ENCODE measurements at regions not wholly inside any gene's neighbourhood (a gene's known extent, or its start where the extent isn't known, plus 50 kb on each side); places are given as distances from the start of the nearest gene placed in this dataset.

DNA sequence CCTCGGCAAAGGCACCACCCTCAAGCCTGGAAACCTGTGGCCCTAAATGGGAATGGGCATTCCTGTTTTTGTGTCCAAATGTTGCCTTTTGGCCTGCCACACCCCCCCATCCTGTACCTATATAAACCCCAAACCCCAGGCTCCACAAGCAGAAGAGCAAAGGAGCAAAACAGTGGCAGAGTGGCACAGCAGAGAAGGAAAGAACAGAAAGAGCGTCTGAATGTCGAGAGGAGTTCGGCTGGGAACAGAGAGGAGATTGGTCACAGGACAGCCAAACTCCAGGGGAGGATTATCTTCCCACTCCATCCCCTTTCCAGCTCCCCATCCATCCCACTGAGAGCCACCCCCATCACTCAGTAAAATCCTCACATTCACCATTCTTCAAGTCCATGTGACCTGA is 58.0 kb upstream of the PREP start:
- DNase-seq, result no peak
- Histone ChIP-seq H3K4me1 (replicated peaks; ENCODE audit: insufficient read depth) (peaks cover 12% of the 10 kb centered on the region), H3K36me3 (ENCODE audit: low read depth) (no peaks in the 10 kb centered on the region), H3K9me3 (ENCODE audit: insufficient read depth, low read depth) (peaks cover 10% of the 10 kb centered on the region; the same call in 1 of the 2 replicates), H3K27ac (no peak overlapping the region), H3K9me2 (ENCODE audit: insufficient read depth) (no peaks in the 10 kb centered on the region), H3K4me2 (no peak overlapping the region), H4K20me1 (ENCODE audit: insufficient read depth) (no peaks in the 10 kb centered on the region), H3K27me3 (ENCODE audit: insufficient read depth, low read depth) (no peaks in the 10 kb centered on the region), H2AFZ (no peak overlapping the region), H3F3A (ENCODE audit: insufficient read depth, low read depth) (no peaks in the 10 kb centered on the region; the same call in 1 of the 2 replicates), H3K4me3 (no peak overlapping the region), H3K79me2 (ENCODE audit: low read depth) (no peaks in the 10 kb centered on the region)
- no TSS peak for BruUV-seq (replicated peaks)
- intact Hi-C loops (cut with micrococcal nuclease; ENCODE audit: unreplicated experiment), result no loop called here
- CTCF ChIA-PET, result interaction anchor here (0.6 kb wide), 1 partner anchor 22 kb away, joined by 4 read pairs; no protein-coding TSS in a partner anchor
- POLR2A ChIA-PET (ENCODE audit: unreplicated experiment), result no interaction called here
- TF ChIP-seq, protein P1, sequence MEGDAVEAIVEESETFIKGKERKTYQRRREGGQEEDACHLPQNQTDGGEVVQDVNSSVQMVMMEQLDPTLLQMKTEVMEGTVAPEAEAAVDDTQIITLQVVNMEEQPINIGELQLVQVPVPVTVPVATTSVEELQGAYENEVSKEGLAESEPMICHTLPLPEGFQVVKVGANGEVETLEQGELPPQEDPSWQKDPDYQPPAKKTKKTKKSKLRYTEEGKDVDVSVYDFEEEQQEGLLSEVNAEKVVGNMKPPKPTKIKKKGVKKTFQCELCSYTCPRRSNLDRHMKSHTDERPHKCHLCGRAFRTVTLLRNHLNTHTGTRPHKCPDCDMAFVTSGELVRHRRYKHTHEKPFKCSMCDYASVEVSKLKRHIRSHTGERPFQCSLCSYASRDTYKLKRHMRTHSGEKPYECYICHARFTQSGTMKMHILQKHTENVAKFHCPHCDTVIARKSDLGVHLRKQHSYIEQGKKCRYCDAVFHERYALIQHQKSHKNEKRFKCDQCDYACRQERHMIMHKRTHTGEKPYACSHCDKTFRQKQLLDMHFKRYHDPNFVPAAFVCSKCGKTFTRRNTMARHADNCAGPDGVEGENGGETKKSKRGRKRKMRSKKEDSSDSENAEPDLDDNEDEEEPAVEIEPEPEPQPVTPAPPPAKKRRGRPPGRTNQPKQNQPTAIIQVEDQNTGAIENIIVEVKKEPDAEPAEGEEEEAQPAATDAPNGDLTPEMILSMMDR (conservative IDR thresholded peaks at IDR 0.05), result no peak
- TF ChIP-seq EZH2 (IDR thresholded peaks at IDR 0.05; ENCODE audit: low read depth), result no peak

DNA sequence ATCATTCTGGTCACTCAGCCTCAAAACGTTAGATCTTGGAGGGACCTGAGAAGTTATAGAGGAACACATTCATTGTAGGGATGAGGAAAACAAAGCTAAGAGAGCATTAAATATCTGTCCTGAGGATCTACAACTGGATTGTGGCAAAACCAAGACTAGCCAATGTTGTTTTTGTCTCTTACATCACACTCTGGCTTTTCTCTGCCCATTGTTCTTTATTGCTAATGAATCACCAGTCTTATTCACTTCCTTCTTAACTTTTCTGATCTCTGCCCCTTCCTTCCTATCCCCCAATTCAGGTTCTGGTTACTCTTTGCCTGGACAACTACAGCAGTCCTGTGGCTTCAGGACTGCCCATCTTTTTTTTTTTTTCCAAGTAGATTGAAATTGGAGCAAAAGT is 57.0 kb upstream of the PREP start:
- CTCF ChIA-PET, result no interaction called here
- DNase-seq, result peak in 1 of 2 experiments; percentile 64
- Histone ChIP-seq H3K9me2 (ENCODE audit: insufficient read depth) (no peaks in the 10 kb centered on the region), H3K79me2 (ENCODE audit: low read depth) (no peaks in the 10 kb centered on the region), H4K20me1 (ENCODE audit: insufficient read depth) (no peaks in the 10 kb centered on the region), H3F3A (ENCODE audit: insufficient read depth, low read depth) (no peaks in the 10 kb centered on the region; the same call in 1 of the 2 replicates), H3K4me1 (replicated peaks; ENCODE audit: insufficient read depth) (peaks cover 12% of the 10 kb centered on the region), H2AFZ (0 out of 2 replicates have a peak overlapping the region, but pooled peaks have one; percentile 5), H3K4me3 (no peak overlapping the region), H3K4me2 (no peak overlapping the region), H3K36me3 (ENCODE audit: low read depth) (no peaks in the 10 kb centered on the region), H3K27ac (peak overlapping the region; percentile 33; the same call in 1 of the 2 replicates), H3K9me3 (ENCODE audit: insufficient read depth, low read depth) (peaks cover 11% of the 10 kb centered on the region; the same call in 1 of the 2 replicates), H3K27me3 (ENCODE audit: insufficient read depth, low read depth) (no peaks in the 10 kb centered on the region)
- no TSS peak for BruUV-seq (replicated peaks)
- intact Hi-C loops (cut with micrococcal nuclease; ENCODE audit: unreplicated experiment), result no loop called here
- POLR2A ChIA-PET (ENCODE audit: unreplicated experiment), result interaction anchor here (0.6 kb wide), 1 partner anchor 813 kb away, joined by 6 read pairs; no protein-coding TSS in a partner anchor
- no peak for TF ChIP-seq EZH2 (IDR thresholded peaks at IDR 0.05; ENCODE audit: low read depth)
- TF ChIP-seq, protein P1 (conservative IDR thresholded peaks at IDR 0.05), result no peak

DNA sequence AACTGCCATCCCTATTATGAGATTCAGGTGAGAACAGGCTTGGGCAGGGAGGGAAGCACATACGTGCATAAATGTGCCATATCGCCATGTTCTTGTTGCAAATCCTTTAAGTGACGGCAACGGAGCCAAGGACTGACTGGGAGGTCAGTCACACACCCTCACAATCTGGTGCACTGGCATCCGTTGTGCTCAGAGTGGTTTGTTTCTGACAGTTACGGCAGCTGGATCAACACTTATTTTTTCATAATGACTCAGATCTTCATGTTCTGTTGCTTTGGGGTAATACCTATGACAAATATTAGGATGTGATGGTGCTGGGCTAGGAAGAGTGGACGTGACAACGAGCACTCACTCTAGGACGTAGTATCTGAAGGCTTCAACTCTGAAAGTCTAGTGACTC is 56.2 kb upstream of the PREP start:
- H3K4me2 ChIP-seq, result no peak overlapping the region
- BruUV-seq (replicated peaks), result no TSS peak
- no peak for DNase-seq
- no peaks in the 10 kb centered on the region for H3K36me3 ChIP-seq (ENCODE audit: low read depth)
- no peaks in the 10 kb centered on the region; the same call in 1 of the 2 replicates for H3F3A ChIP-seq (ENCODE audit: insufficient read depth, low read depth)
- no peaks in the 10 kb centered on the region for H3K9me2 ChIP-seq (ENCODE audit: insufficient read depth)
- H3K79me2 ChIP-seq (ENCODE audit: low read depth), result no peaks in the 10 kb centered on the region
- H3K27ac ChIP-seq, result 0 out of 2 replicates have a peak overlapping the region, but pooled peaks have one; percentile 33
- H4K20me1 ChIP-seq (ENCODE audit: insufficient read depth), result no peaks in the 10 kb centered on the region
- intact Hi-C loops (cut with micrococcal nuclease; ENCODE audit: unreplicated experiment), result no loop called here
- no peak for TF ChIP-seq EZH2 (IDR thresholded peaks at IDR 0.05; ENCODE audit: low read depth)
- no peak overlapping the region for H2AFZ ChIP-seq
- H3K4me3 ChIP-seq, result no peak overlapping the region
- H3K9me3 ChIP-seq (ENCODE audit: insufficient read depth, low read depth), result peaks cover 12% of the 10 kb centered on the region; the same call in 1 of the 2 replicates
- ChIA-PET CTCF (no interaction called here), POLR2A (ENCODE audit: unreplicated experiment) (no interaction called here)
- H3K4me1 ChIP-seq (replicated peaks; ENCODE audit: insufficient read depth), result peaks cover 12% of the 10 kb centered on the region
- no peaks in the 10 kb centered on the region for H3K27me3 ChIP-seq (ENCODE audit: insufficient read depth, low read depth)

DNA sequence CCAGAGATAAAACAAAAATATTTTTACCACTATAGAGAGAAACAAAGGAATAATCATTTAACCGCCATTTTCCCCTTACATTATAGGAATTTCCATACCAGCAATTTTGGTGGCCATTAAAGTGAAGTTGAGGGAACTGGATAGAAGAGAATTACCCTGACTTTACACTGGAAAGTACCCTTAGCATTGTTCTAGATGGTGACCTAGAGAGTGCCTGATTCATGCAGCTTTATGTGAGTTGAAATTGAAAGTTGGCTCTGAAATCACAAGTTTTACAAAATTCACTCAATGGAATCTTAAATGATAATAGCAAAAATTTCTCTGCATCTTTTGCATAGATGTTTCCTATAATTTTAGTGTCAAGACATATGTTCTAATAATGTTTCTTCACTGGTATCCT is 55.7 kb upstream of the PREP start:
- H3K9me2 ChIP-seq (ENCODE audit: insufficient read depth), result no peaks in the 10 kb centered on the region
- DNase-seq, result no peak
- ChIA-PET POLR2A (ENCODE audit: unreplicated experiment) (no interaction called here), CTCF (no interaction called here)
- no peaks in the 10 kb centered on the region for H3K79me2 ChIP-seq (ENCODE audit: low read depth)
- peaks cover 12% of the 10 kb centered on the region; the same call in 1 of the 2 replicates for H3K9me3 ChIP-seq (ENCODE audit: insufficient read depth, low read depth)
- no peak overlapping the region for H3K27ac ChIP-seq
- intact Hi-C loops (cut with micrococcal nuclease; ENCODE audit: unreplicated experiment), result no loop called here
- no peak overlapping the region for H2AFZ ChIP-seq
- H3K4me3 ChIP-seq, result no peak overlapping the region
- no TSS peak for BruUV-seq (replicated peaks)
- H3K4me2 ChIP-seq, result no peak overlapping the region
- peaks cover 12% of the 10 kb centered on the region for H3K4me1 ChIP-seq (replicated peaks; ENCODE audit: insufficient read depth)
- H3F3A ChIP-seq (ENCODE audit: insufficient read depth, low read depth), result no peaks in the 10 kb centered on the region; the same call in 1 of the 2 replicates
- TF ChIP-seq EZH2 (IDR thresholded peaks at IDR 0.05; ENCODE audit: low read depth), result no peak
- TF ChIP-seq, protein P1 (conservative IDR thresholded peaks at IDR 0.05), result no peak
- no peaks in the 10 kb centered on the region for H3K27me3 ChIP-seq (ENCODE audit: insufficient read depth, low read depth)
- no peaks in the 10 kb centered on the region for H3K36me3 ChIP-seq (ENCODE audit: low read depth)
- H4K20me1 ChIP-seq (ENCODE audit: insufficient read depth), result no peaks in the 10 kb centered on the region

Data from PC-9 (cell line).